DMS153 treated with DMSO at 0.1 percent for 48 hours (cell line): ENCODE measurements at regions not wholly inside any gene's neighbourhood (a gene's known extent, or its start where the extent isn't known, plus 50 kb on each side); places are given as distances from the start of the nearest gene placed in this dataset.
"Not testable (repeated sequence)": the region's sequence is repeated elsewhere in the genome, so short reads cannot be mapped to it uniquely, and the experiment has no call there.

Experiments used
- DNase-seq: peaks from one replicate; lab custom pipeline; 2025; ENCODE audit not compliant: unreplicated experiment; lab: John Stamatoyannopoulos, UW

GRCh38 chr10:117492504-117492903 lies 50.0 kb upstream of the EMX2 start:
- DNase-seq = no peak

DNA sequence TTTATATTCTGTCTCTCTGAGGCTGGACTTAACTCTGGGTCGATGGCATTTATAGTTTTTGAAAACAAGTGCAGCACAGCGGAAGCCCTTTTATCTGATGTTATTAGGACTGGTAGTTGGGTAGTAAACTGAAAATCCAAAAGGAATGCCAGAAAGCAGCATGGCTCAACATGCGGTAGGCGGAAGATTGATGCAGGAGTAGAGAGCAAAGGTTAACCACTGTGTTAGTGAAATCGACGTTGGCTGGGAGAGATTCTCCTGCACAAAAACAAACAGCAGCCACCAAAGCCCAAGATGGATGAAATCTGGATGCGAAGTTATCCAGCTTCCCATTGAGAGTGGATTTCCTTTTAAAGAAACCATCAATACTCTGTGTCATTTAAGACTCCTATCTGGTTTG lies 54.5 kb upstream of the EMX2 start:
- DNase-seq = no peak

DNA sequence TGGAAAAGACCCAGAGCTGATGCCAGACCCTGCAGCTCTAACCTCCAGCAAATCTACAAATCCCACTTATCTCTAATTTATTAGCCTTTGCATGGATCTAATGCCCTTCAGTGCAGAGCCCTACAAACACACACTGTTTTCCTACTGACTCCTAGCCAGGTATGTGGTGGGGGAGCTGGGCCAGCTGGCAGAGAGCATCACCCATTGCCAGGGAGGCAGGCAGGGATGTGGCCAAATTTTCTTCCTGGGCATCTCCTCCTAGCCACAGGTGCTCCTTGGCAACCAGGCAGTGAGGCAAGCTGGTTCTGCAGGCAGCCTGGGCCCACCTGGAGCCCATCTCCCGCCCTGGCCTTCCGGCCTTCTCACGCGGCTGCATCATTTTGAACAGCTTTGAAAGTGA lies 55.9 kb upstream of the EMX2 start:
- DNase-seq = no peak

- DNase-seq = no peak
Measured at GRCh38 chr10:117483056-117483590, 59.4 kb upstream of the EMX2 start.

DNA sequence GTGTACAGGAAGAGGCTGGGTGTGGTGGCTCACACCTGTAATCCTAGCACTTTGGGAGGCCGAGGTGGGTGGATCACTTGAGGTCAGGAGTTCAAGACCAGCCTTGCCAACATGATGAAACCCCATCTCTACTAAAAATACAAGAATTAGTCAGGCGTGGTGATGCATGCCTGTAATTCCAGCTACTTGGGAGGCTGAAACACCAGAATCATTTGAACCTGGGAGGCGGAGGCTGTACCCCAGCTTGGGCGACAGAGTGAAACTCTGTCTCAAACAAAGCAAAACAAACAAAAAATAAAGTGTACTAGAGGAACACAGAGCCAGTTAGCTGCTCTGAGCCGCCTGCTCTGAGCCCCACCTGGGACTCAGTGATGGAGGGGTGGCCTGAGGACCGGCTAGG lies 61.5 kb upstream of the EMX2 start:
- not testable (repeated sequence) for DNase-seq

DNA sequence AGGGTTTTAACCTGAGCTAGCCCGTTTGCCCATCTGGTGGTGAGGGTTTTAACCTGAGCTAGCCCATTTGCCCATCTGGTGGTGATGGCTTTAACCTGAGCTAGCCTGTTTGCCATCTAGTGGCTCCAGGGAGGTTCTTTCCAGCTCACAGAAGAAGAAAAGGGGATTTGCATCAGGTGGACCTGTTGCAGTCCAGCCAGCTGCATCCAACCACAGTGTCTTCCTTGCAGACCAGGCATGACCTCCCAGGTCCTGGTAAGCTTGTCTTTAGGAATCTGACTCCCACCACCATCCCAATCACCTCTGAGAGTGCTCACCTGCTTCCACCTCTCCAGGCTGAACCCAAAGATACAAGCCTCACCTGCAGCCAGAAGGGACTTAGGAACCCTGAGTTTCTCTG lies 62.4 kb upstream of the EMX2 start:
- no peak for DNase-seq

DNA sequence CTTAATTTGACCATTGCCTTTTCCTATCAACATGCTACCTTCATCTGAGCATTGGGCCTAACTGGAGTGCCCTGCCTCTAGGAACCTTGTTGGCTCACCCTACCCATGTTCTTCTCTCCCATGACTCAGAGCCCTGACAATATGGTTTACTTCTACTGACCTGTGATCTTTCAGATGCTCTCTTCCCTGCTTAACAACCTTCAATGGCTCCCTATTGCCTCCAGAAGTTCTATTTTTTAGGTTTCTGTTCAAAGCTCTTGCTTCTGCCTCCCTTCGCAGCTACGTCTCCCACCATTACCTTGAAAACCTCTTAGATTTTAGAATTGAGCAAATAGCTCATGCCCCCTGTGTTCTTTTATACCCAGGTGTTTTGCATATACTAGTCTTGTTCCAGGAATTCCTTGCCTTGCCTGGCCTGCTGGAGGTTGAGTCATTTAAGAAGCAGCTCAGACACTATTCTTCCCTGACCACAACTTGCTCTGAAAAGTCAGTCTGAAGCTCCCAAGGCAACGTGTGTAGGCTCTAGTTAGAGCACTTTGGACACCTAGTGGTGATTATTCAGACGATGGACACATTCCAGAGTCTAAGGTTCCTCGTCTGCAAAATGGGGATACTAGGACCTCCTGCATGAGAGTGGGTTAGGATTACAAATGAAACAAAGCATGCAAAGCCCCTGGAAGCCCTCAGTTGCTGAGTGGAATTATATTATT lies 64.4 kb upstream of the EMX2 start:
- no peak for DNase-seq

DNA sequence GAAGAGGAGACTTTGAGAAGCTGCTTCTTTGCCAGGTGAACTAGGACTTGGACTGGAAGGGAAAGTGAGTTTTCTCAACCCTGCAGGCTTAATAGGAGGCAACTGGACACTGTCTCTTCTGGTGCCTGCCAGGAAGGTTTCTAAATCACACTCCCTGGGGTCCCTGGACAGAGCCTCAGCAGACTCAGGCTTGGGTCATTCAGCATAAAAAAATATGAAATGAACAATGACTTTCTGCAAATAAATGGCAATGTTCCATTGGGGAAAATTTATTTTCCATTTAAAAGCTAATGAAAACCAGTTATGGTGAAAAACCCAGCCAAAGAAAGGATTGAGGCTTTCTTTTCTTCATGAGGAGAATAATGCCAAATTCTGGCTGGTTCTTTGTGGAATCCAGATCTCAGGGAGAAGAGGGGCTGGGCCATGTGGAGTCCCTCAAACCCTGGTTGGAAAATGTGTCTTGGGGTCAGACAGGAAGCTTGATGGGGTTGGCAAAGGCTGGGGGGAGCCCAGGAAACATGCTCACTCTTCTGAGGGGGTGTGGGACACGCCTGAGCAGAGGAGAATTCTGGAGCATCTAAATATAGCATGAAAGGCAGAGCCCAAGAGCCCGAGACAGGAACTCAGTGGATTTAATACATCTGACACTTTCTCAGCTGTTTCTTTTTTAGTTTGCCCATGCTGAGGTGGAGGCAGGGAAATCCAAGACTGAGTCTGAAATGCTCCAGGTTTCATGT lies 65.2 kb upstream of the EMX2 start:
- no peak for DNase-seq

- no peak for DNase-seq
Measured at GRCh38 chr10:117476716-117477115, 65.8 kb upstream of the EMX2 start.

DNA sequence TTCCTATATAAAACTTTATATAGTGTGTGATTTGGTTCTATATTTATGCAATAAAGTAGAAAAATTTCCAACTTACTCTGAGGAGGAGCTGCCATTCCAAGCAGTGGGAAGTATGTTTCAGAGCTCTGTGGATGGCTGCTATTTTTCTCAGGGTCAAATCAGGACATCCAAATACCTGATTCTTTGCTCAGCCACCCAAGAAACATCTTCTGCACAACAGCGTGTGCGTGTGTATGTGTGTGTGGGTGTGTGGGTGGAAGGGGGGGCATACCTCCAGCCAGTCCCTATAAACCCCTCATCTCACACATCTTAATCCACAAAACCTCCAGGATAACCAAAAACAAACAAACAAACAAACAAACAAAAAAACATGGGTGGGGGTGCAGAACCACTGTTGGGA lies 66.3 kb upstream of the EMX2 start:
- no peak for DNase-seq

- DNase-seq = no peak
Measured at GRCh38 chr10:117472872-117473271, 69.7 kb upstream of the EMX2 start.

DNA sequence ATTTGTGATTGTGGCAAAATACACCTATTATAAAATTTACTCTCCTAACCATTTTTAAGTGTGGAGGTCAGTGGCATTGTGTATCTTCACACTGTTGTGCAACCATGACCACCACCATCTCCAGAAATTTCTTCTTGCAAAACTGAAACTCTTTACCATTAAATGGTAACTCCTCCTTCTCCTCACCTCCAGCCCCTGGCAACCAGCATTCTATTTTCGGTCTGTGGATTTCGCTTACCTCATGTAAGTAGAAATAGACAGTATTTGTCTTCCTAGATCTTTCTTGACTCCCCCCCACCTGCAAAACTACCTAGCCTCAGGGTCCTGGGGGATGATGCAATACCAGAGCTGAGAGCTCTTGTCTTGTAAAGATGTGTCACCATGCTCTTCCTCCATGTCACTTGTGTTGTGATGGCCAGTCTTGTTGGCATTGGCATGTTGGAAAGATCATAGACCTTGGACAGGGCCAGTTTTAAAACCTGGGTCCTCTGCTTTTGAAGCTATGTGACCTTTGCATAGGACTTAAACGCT lies 71.1 kb upstream of the EMX2 start:
- DNase-seq = no peak

DNA sequence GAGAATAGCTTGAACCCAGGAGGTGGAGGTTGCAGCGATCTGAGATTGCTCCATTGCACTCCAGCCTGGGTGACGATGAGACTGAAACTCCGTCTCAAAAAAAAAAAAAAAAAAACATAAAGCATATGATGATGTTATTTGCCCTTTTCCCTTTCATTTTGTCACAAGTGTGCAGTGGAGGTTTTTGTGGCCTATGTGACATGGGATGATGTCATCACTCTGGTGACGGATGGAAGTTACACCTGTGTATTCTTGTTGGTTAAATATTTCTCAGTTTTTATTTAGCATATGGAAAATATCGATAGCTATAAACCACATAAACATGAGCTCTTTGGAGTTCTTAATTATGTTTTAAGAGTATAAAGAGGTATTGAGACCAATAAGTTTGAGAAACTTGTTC lies 71.8 kb upstream of the EMX2 start:
- DNase-seq = no peak

DNA sequence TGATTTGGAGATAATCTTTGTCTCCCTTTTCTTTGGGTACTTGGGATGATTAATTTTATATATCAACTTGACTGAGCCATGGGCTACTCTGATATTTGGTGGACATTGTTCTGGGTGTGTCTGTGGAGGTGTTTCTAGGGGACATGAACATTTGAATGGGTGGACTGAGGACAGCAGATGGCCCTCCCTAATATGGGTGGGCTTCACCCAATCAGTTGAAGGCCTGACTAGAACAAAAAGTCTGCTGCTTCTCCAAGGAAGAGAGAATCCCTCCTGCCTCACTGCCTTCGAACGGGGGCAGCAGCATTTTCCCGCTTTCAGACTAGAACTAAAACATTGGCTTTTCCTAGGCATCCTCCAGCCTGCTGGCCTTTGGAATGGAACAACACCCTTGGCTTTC lies 73.9 kb upstream of the EMX2 start:
- DNase-seq = no peak

- no peak for DNase-seq
Measured at GRCh38 chr10:117464176-117464575, 78.4 kb upstream of the EMX2 start.

GRCh38 chr10:117463545-117463920 lies 79.0 kb upstream of the EMX2 start:
- no peak for DNase-seq

DNA sequence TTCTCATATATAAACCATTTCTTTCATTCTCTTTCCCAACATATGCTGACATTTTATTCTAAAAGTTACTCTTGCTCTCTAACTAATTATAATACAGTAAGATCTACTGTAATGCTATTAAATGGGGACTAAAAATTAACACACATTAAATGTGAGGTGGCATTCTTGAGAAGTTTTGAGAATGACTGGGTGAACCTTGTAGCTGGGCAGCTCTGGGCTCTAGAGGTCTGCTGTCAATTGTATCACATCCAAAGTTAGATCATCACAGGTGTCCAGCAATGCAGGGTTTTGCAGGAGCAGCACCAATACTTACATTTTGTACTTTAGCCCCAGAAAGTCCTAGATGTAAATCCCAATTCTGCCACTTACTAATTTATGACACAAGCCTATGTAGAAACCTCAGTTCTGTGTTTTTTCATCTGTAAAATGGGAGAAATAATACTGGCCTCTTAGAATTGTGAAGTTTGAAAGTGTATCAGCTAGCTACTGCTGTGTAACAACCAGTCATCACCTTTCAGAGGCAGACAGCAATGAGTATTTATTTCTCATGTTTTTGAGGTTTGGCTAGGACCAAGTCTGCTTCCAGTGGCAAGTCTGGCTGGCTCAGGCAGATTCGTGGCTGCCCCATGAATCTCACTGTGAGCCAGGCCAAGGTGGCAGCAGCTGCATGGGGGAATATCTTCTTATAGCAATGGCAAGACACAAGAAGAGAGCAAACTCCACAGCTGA lies 79.6 kb upstream of the EMX2 start:
- DNase-seq = no peak

- DNase-seq = no peak
Measured at GRCh38 chr10:117462424-117462792, 80.1 kb upstream of the EMX2 start.

DNA sequence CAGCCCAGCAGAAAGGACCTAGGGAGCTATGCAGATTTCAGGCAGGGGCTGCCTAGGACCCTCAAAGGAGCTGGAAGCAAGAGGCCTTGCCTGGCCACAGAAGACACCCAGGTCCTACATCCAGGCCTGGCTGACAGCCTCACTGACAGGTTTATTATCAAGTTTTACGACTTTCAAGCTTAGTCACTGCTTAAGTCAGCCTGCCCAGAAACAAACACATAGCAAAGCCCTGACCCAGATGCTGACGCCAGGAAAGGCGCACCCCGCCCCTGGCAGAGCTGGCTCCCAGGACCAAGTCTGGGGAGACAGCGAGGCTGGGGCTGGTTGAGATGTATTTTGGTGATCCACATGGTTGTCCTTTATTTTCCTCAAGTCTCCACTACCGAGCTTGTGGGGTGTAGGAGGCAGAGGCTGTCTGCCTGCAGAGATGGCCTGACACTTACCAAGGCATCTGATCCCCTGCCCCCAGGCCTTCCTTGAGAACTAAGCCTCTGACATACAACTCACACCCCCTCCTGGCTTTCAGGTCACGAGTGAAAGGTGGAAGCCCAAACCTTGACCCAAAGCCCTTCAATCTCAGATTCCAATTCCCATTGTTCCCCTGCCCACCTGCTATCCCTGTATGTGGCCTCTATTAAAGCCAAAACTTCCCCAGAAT lies 80.7 kb upstream of the EMX2 start:
- DNase-seq = no peak

DNA sequence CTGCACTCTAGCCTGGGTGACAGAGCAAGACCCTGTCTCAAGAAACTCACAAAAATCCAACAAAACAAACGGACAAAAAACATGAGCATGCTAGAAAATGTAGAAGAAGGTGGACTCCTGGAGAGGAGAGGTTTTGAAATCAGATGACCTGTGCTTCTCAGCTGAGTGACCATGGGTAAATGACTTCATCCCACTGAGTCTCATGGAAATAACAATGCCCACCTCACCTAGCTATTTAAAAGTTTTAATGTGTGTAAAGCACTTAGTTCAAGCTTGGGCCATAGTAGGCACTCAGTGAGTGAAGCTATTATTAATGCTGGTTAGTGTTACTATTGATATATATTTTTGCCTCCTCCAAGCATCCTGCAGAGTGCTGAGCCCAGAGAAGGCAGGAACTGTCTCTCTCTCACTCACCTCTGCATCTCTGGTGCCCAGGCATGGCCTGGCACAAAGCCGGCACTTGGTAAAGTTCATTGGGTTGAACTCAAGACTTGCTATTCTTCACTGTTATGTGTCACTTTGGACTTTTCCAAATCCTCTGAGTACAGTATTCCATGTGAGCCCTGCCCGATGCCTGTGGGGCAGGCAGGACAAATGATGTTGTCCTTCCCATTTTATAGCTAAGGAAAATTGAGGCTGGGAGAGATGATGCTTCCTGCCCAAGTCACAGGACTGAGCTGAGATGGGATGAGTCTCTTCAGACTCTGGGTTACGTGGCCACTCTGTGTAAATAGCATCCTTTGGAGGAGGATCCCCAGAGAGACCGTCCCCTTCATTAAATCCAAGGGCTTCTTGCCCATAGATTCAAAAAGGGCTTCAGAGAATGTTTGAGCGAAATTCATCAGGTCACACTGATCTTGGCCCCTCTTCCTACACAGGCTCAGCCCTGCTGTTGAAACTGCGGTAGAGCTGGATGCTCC lies 81.4 kb upstream of the EMX2 start:
- no peak for DNase-seq
